Hindlimb muscle (tissue), 1 donor: ENCODE measurements at regions not wholly inside any gene's neighbourhood (a gene's known extent, or its start where the extent isn't known, plus 50 kb on each side); places are given as distances from the start of the nearest gene placed in this dataset.
A peak's percentile ranks its signal among the peaks of the same experiment; 100 is the strongest.

Experiments used
- DNase-seq: peaks from one replicate; pipeline ENCODE4 v3.0.0-alpha.2; 2013

- DNase-seq = no peak
These were observed 207.6 kb downstream of the UNC5CL start for GRCh38 chr6:40831381-40831780.

- DNase-seq = peak; percentile 15
These were observed 213.9 kb downstream of the UNC5CL start for GRCh38 chr6:40825102-40825501.

GRCh38 chr6:40823917-40824891 lies 214.8 kb downstream of the UNC5CL start:
- peak; percentile 58 for DNase-seq

DNA sequence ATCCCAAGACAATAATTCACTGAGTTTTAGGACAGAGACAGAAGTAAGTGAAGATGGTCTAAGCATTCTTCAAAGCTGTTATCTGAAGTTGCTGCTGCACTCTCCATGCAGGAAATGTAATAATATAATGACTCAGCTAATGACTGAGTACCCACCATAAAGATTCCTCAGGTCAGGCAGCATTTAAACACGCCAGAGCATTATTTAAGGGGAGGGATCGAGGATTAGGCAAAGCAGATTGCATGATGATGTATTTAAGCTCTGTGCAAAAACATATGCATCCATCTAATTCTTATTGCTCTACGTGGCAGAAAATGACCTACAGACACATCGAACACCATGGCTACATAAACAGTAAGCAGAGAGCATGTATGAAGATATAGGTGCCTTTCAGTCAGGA lies 216.4 kb downstream of the UNC5CL start:
- DNase-seq = no peak

- DNase-seq = no peak
These were observed 219.7 kb downstream of the UNC5CL start for GRCh38 chr6:40819182-40819834.

DNA sequence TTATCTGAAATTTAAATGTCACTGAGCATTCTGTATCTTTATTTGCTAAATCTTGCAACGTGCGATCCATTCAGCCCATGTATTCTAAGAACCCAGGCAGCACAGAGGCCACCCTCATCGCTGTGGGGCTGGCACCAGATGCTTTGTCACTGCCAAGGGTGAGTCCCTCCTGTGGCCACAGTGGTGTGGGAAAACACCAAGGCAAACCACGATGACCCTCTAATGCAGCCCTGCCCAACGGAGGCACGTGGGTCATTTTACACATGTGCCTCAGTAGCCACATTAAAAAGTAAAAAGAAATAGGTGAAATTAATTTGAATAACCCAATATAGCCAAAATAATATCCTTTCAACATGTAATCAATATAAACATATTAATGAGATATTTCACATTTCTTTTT lies 221.7 kb downstream of the UNC5CL start:
- DNase-seq = no peak

GRCh38 chr6:40816601-40817000 lies 222.4 kb downstream of the UNC5CL start:
- no peak for DNase-seq

DNA sequence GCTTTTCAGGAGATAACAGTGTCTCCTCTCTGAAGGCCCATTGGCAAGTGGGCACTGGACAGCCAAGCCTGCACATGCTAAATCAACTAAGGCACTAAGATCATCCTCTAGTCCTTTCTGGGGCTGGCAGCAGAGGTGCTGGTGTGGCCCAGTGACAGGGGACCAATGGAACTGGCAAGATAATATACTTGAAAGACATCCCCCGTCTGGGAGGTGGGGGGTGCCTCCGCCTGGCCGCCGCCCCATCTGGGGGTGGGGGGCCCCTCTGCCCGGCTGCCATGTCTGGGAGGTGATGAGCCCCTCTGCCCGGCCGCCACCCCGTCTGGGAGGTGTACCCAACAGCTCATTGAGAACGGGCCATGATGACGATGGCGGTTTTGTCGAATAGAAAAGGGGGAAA lies 223.3 kb downstream of the UNC5CL start:
- DNase-seq = no peak

- no peak for DNase-seq
These were observed 223.0 kb upstream of the LRFN2 start for GRCh38 chr6:40810171-40810570.

GRCh38 chr6:40809627-40810026 lies 222.5 kb upstream of the LRFN2 start:
- no peak for DNase-seq

GRCh38 chr6:40807484-40807883 lies 220.3 kb upstream of the LRFN2 start:
- DNase-seq = no peak

GRCh38 chr6:40806256-40806864 lies 219.2 kb upstream of the LRFN2 start:
- no peak for DNase-seq

GRCh38 chr6:40805336-40805735 lies 218.2 kb upstream of the LRFN2 start:
- DNase-seq = no peak

DNA sequence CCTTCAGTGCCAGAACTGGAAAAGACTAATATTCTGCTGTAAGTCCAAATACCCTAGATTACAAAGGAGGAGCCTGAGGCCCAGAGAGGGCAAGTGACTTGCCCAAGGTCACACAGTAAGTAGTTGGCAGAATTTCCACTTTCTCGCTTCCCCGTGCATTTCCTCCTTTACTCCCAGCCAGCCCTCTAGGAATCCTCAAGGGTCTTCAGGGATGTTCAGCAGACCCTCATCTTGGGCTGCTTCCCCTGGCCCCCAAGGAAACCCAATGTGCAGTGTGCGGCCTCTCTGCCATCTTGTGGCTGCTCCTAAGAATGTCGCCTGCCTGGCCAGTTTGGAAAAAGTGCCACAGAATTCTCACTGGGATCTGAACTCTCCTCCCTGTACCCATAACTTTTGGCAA lies 217.7 kb upstream of the LRFN2 start:
- DNase-seq = no peak

GRCh38 chr6:40803897-40804702 lies 216.9 kb upstream of the LRFN2 start:
- no peak for DNase-seq

- no peak for DNase-seq
These were observed 215.3 kb upstream of the LRFN2 start for GRCh38 chr6:40802481-40802880.

DNA sequence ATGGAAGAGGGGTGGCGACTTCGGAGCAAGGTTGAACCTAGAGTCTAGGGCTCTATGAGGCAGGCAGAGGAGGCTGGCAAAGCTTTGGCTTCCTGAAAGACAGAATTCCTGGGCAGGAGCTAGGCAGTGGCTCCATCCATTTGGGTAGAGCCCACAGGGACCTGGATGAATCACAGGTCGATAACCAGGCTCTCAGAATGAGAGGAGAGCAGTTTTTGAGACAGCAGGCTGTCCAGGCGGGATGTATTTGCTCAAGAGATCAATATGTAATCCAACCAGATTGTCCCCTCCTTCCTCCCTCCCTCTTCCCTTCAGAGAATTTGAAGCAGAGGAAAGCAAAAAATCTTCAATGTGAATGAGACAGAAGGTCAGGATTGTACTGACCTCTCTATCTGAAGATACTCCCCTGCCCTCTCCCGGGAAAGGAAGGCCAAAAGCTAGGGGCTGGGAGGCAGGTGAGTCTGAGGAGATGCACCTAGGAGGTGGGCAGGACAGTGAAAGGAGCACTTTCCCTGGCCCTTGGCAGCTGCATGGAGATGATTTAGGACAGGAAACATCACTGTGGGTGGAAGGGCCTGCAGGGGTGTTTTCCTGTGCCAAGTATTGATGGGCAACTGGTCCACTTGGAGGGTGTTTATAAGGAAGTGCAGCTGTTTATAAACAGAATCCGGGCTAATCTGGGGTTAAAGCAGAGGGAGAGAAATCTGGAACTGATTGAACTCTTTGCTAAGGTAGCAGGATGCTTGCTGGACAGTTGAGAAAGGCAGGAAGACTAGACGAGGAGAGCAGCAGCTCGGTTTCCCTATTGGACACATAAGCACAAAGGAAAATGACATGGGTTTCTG lies 212.4 kb upstream of the LRFN2 start:
- DNase-seq = no peak

- DNase-seq = no peak
These were observed 211.1 kb upstream of the LRFN2 start for GRCh38 chr6:40798069-40798770.

- DNase-seq = no peak
These were observed 209.4 kb upstream of the LRFN2 start for GRCh38 chr6:40796260-40797221.

- no peak for DNase-seq
These were observed 207.4 kb upstream of the LRFN2 start for GRCh38 chr6:40794586-40794985.
